NB4 (cell line): ENCODE measurements at regions not wholly inside any gene's neighbourhood (a gene's known extent, or its start where the extent isn't known, plus 50 kb on each side); places are given as distances from the start of the nearest gene placed in this dataset.

Experiments used
- DNase-seq: peaks from one replicate; pipeline ENCODE4 v3.0.0; 2010; ENCODE audit warnings: low read depth
- H3K4me3 ChIP-seq: one replicate; pipeline ENCODE4 v1.5.1; 2011; ENCODE audit warnings: mild to moderate bottlenecking, low read depth, low read length, moderate library complexity
- CTCF ChIP-seq: IDR thresholded peaks from one replicate; pipeline ENCODE4 v1.5.1; 2012; ENCODE audit warnings: low read depth, low read length
- MAX ChIP-seq: IDR thresholded peaks from 2 replicates; pipeline ENCODE4 v1.6.1; 2011; ENCODE audit warnings: low read depth, low read length
- MYC ChIP-seq: IDR thresholded peaks from 2 replicates; pipeline ENCODE4 v1.6.1; 2011; ENCODE audit warnings: low read depth, low read length
- POLR2A ChIP-seq: IDR thresholded peaks from 2 replicates; pipeline ENCODE4 v1.6.1; 2011; ENCODE audit warnings: mild to moderate bottlenecking; ENCODE audit not compliant: insufficient read length; ENCODE audit errors: extremely low read depth

GRCh38 chr11:130789056-130789640 lies 127.1 kb downstream of the SNX19 start:
- H3K4me3 ChIP-seq = no peak overlapping the region
- TF ChIP-seq POLR2A (no peak), CTCF (no peak), MAX (no peak), MYC (no peak)
- DNase-seq = no peak

GRCh38 chr11:130790689-130791088 lies 125.6 kb downstream of the SNX19 start:
- TF ChIP-seq MYC = no peak
- no peak for TF ChIP-seq POLR2A
- no peak for TF ChIP-seq CTCF
- no peak for TF ChIP-seq MAX
- DNase-seq = no peak
- H3K4me3 ChIP-seq = no peak overlapping the region

- no peak overlapping the region for H3K4me3 ChIP-seq
- no peak for DNase-seq
- TF ChIP-seq MAX = no peak
- no peak for TF ChIP-seq POLR2A
- TF ChIP-seq MYC = no peak
- no peak for TF ChIP-seq CTCF
Observed at GRCh38 chr11:130792772-130793171, 123.5 kb downstream of the SNX19 start.

- TF ChIP-seq MAX (no peak), MYC (no peak), POLR2A (no peak), CTCF (no peak)
- DNase-seq = no peak
- no peak overlapping the region for H3K4me3 ChIP-seq
Observed at GRCh38 chr11:130796828-130797227, 119.5 kb downstream of the SNX19 start.

- TF ChIP-seq MYC (no peak), CTCF (no peak), POLR2A (no peak), MAX (no peak)
- H3K4me3 ChIP-seq = no peak overlapping the region
- DNase-seq = no peak
Observed at GRCh38 chr11:130798280-130798679, 118.0 kb downstream of the SNX19 start.

GRCh38 chr11:130798801-130799200 lies 117.5 kb downstream of the SNX19 start:
- DNase-seq = no peak
- TF ChIP-seq MYC = no peak
- no peak for TF ChIP-seq CTCF
- no peak for TF ChIP-seq MAX
- TF ChIP-seq POLR2A = no peak
- no peak overlapping the region for H3K4me3 ChIP-seq
